Astrocyte of the spinal cord (primary cell): ENCODE measurements at regions not wholly inside any gene's neighbourhood (a gene's known extent, or its start where the extent isn't known, plus 50 kb on each side); places are given as distances from the start of the nearest gene placed in this dataset.
A peak's percentile ranks its signal among the peaks of the same experiment; 100 is the strongest.
"Not testable (repeated sequence)": the region's sequence is repeated elsewhere in the genome, so short reads cannot be mapped to it uniquely, and the experiment has no call there.

Source experiments
- DNase-seq: peaks from one replicate; pipeline ENCODE4 v3.0.0; 2011; ENCODE audit warnings: low read depth, low spot score
- H3K4me3 ChIP-seq: 2 replicates; pipeline ENCODE4 v1.5.1; 2011; ENCODE audit warnings: low read depth, mild to moderate bottlenecking, low read length, moderate library complexity
- in situ Hi-C: cut with HindIII; loops from 2 replicates; pipeline ENCODE4 v1.10.0; 2017; ENCODE audit warnings: low sequenced_read_pairs
- TF ChIP-seq, protein P1 (sequence below): IDR thresholded peaks from 2 replicates; pipeline ENCODE4 v1.5.1; 2012; ENCODE audit warnings: low read depth, mild to moderate bottlenecking, low read length, inconsistent platforms

DNA sequence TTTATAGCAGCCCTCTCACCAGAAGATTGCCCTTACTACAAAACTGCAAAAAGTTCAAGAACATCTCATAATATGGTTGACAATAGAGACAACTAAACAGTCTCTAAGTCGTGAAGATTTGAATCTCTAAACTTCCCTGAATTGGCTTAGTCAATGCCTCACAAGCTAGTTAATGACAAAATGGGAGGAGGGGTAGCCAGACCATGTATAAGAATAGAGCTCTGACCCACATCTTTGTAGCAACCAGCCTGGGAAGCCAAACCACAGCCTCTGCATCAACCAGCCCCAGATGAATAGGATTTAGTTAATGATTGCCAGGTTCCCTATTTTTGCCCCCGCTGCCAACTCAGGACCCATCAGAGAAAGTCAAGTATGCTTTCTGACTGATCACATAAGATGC lies 1265.9 kb upstream of the PCDH10 start:
- H3K4me3 ChIP-seq, in situ Hi-C loops, DNase-seq: not testable (repeated sequence)

DNA sequence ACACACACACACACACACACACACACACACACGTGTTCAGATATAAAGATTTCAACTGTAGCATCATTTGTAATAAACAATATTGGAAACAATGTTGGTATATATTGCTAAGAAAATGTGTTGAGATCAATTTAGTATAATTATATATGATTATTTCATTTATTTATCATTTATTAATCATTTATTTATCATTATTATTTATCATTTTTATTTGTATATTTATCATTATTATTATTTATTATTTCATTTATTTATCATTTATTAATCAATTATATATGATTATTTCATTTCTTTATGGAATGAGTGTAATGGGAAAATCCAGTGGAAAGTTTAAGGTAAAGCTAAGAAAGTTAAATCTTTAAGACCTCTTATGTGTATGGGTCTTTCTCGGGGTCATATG lies 1223.4 kb upstream of the PCDH10 start:
- H3K4me3 ChIP-seq, DNase-seq, in situ Hi-C loops: not testable (repeated sequence)

GRCh38 chr4:131967646-131968045 lies 1181.4 kb upstream of the PCDH10 start:
- in situ Hi-C loops, H3K4me3 ChIP-seq: not testable (repeated sequence)
- DNase-seq: peak; percentile 38

GRCh38 chr4:131974730-131975129 lies 1174.4 kb upstream of the PCDH10 start:
- DNase-seq: peak; percentile 9
- peak overlapping the region; percentile 44 for H3K4me3 ChIP-seq

GRCh38 chr4:131975276-131976132 lies 1173.6 kb upstream of the PCDH10 start:
- in situ Hi-C loops: not testable (repeated sequence)
- H3K4me3 ChIP-seq: peak overlapping the region; percentile 44

More at GRCh38 chr4:131974730-131975129, 1174.4 kb upstream of the PCDH10 start:
- TF ChIP-seq, protein P1, sequence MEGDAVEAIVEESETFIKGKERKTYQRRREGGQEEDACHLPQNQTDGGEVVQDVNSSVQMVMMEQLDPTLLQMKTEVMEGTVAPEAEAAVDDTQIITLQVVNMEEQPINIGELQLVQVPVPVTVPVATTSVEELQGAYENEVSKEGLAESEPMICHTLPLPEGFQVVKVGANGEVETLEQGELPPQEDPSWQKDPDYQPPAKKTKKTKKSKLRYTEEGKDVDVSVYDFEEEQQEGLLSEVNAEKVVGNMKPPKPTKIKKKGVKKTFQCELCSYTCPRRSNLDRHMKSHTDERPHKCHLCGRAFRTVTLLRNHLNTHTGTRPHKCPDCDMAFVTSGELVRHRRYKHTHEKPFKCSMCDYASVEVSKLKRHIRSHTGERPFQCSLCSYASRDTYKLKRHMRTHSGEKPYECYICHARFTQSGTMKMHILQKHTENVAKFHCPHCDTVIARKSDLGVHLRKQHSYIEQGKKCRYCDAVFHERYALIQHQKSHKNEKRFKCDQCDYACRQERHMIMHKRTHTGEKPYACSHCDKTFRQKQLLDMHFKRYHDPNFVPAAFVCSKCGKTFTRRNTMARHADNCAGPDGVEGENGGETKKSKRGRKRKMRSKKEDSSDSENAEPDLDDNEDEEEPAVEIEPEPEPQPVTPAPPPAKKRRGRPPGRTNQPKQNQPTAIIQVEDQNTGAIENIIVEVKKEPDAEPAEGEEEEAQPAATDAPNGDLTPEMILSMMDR: no peak
- in situ Hi-C loops: no loop called here

GRCh38 chr4:131976133-131977002 lies 1172.7 kb upstream of the PCDH10 start:
- DNase-seq, in situ Hi-C loops: not testable (repeated sequence)
- H3K4me3 ChIP-seq: peak overlapping the region; percentile 44

More at GRCh38 chr4:131975276-131976132, 1173.6 kb upstream of the PCDH10 start:
- DNase-seq: peak; percentile 6

- in situ Hi-C loops: no loop called here
- H3K4me3 ChIP-seq: no peak overlapping the region
- TF ChIP-seq, protein P1: no peak
- no peak for DNase-seq
These were observed 1171.0 kb upstream of the PCDH10 start for GRCh38 chr4:131978120-131978519.

GRCh38 chr4:131989576-131989975 lies 1159.5 kb upstream of the PCDH10 start:
- no peak for DNase-seq

DNA sequence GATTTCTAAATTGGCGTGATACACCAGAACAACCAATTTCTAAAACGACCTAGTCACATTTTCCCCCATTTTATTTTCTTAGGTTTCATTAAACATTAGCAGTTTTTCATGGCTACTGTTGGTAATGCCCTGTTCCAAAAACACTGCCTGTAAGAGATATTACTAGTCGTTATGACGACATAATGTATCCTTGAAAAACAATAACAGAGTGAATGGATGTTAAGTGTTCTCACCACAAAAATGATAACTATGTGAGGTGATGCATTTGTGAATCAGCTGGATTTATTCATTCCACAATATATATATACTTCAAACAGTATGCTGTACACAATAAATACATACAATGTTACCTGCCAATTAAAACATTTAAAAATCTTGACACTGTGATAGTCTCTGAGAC lies 1147.6 kb upstream of the PCDH10 start:
- peak; percentile 73 for DNase-seq
- TF ChIP-seq, protein P1: no peak
- in situ Hi-C loops: no loop called here
- H3K4me3 ChIP-seq: no peak overlapping the region

More at GRCh38 chr4:131989576-131989975, 1159.5 kb upstream of the PCDH10 start:
- in situ Hi-C loops: no loop called here
- TF ChIP-seq, protein P1: no peak
- no peak overlapping the region for H3K4me3 ChIP-seq
